Activated CD4-positive, alpha-beta memory T cell treated with anti-CD3 and anti-CD28 coated beads, Interleukin-2, amount 10 ng/mL, durations not matched to agents 7 days and 5 days (primary cell): ENCODE measurements at regions not wholly inside any gene's neighbourhood (a gene's known extent, or its start where the extent isn't known, plus 50 kb on each side); places are given as distances from the start of the nearest gene placed in this dataset.

Source experiments
- CTCF ChIA-PET: fragments of 350-600 bp; sonication (Branson Sonifier 250); formaldehyde crosslinking; loops from one replicate; lab custom pipeline; 2021; ENCODE audit warnings: antibody characterized with exemption, inconsistent platforms; lab: Charles Lee
- POLR2A ChIA-PET: fragments of 350-600 bp; sonication (Branson Sonifier 250); formaldehyde crosslinking; loops from one replicate; lab custom pipeline; 2021; ENCODE audit warnings: antibody characterized with exemption; lab: Charles Lee
- DNase-seq: peaks from one replicate; pipeline ENCODE4 v3.0.0-alpha.2; 2020
- H3K27ac Mint-ChIP-seq: one replicate; pipeline ENCODE4 v1.8.0; 2021; ENCODE audit warnings: mild to moderate bottlenecking, mixed read lengths
- H3K27me3 Mint-ChIP-seq: one replicate; pipeline ENCODE4 v1.8.0; 2021; ENCODE audit warnings: mixed read lengths
- H3K36me3 Mint-ChIP-seq: one replicate; pipeline ENCODE4 v1.8.0; 2021; ENCODE audit warnings: low read depth, mixed read lengths
- H3K4me1 Mint-ChIP-seq: one replicate; pipeline ENCODE4 v1.8.0; 2021; ENCODE audit warnings: mixed read lengths
- H3K4me3 Mint-ChIP-seq: one replicate; pipeline ENCODE4 v1.8.0; 2021; ENCODE audit warnings: mild to moderate bottlenecking, mixed read lengths
- H3K9me3 Mint-ChIP-seq: one replicate; pipeline ENCODE4 v1.8.0; 2021; ENCODE audit warnings: mixed read lengths

DNA sequence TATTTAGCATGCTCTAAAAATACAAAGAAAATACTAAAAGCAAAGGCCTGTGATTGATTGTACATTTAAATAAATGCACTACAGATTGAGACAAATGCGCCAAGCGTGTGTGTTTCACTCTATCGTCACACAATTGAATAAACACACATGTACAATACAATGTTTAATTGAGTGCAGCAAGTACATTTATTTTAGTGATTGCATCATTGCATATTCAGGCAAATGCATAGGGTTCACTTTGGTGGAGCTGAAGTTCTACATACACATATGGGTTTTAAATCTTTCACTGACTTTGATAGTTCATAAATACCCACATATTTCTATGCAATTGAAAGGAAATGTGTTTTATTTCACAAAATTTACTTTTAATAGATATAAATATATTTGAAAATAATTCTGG is 750.6 kb upstream of the MMS22L start:
- H3K27ac Mint-ChIP-seq: no peak overlapping the region
- no peaks in the 10 kb centered on the region for H3K4me1 Mint-ChIP-seq
- H3K4me3 Mint-ChIP-seq: no peak overlapping the region
- DNase-seq: no peak
- ChIA-PET CTCF (no interaction called here), POLR2A (no interaction called here)
- no peaks in the 10 kb centered on the region for H3K36me3 Mint-ChIP-seq
- no peaks in the 10 kb centered on the region for H3K9me3 Mint-ChIP-seq
- no peaks in the 10 kb centered on the region for H3K27me3 Mint-ChIP-seq

DNA sequence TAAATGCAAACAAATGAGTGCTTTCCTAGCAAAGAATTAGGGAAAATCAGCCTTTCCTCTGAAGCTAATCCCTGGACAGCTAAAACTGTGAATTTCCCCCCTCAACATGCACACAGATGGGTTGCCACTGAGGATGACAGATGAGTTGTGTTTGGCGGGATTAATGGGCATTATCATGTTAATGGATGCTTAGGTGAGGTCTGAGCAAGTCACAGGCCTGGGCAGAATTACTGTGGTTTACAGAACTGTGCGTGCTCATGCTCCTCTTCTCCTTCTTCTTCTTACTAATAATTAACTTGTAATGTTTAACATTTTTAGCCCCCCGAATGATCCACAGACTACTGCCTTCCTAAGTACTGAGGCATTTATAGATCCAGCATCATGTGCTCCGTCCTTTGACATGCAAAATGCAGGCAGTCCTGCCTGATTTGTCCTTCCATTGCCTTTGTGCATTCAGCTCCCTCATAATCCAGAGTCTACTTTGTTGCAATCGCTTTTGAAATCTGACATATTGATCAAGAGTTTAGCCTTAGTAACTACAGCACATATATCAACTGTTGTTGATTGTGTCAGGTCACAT is 753.4 kb upstream of the MMS22L start:
- Mint-ChIP-seq H3K9me3 (no peaks in the 10 kb centered on the region), H3K27ac (no peak overlapping the region), H3K4me3 (no peak overlapping the region), H3K36me3 (no peaks in the 10 kb centered on the region), H3K4me1 (no peaks in the 10 kb centered on the region), H3K27me3 (no peaks in the 10 kb centered on the region)
- DNase-seq: no peak
- POLR2A ChIA-PET: no interaction called here
- CTCF ChIA-PET: no interaction called here

DNA sequence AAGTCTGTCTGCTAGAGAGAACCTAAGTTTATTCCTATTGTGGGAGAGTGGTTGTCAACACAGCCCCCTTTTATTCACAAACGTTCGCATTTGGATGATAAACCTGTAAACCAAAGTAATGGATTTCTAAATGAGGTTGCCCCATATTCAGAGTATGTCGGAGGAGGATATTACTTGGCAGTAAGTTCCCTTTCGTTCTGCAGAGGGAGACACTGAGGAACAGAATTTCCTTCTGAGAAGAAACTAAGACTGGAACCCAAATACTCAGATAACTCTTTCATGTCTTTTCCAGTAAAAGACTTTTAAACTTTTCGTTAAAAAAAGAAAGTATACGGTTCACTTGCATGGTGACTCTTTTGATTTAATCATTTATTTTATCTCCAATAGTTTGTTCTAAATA is 754.6 kb upstream of the MMS22L start:
- CTCF ChIA-PET: no interaction called here
- Mint-ChIP-seq H3K4me1 (no peaks in the 10 kb centered on the region), H3K27me3 (no peaks in the 10 kb centered on the region), H3K9me3 (no peaks in the 10 kb centered on the region), H3K4me3 (no peak overlapping the region), H3K36me3 (no peaks in the 10 kb centered on the region), H3K27ac (no peak overlapping the region)
- DNase-seq: no peak
- POLR2A ChIA-PET: no interaction called here

DNA sequence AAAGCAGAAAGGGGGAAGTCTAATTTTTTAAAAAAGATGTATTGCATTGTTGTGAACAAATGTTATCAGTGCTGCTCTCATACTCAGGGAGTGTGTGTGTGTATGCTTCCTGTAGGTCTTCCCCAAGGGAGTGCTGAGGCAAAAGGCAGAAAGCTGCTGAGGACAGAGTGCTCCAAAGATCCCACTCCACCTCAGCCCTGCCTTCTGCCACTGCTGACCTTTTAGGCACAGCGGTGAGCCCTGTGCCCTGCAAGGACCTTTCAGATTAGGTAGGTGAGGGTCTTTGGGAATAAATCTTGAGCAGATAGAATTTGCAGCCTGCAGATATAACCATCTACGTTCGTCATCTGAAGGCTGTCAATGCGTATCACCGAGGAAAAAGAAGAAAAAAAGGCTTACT is 756.4 kb upstream of the MMS22L start:
- no peaks in the 10 kb centered on the region for H3K36me3 Mint-ChIP-seq
- no peaks in the 10 kb centered on the region for H3K27me3 Mint-ChIP-seq
- H3K4me3 Mint-ChIP-seq: no peak overlapping the region
- H3K4me1 Mint-ChIP-seq: no peaks in the 10 kb centered on the region
- no peak for DNase-seq
- no peaks in the 10 kb centered on the region for H3K9me3 Mint-ChIP-seq
- ChIA-PET POLR2A (no interaction called here), CTCF (no interaction called here)
- H3K27ac Mint-ChIP-seq: no peak overlapping the region

DNA sequence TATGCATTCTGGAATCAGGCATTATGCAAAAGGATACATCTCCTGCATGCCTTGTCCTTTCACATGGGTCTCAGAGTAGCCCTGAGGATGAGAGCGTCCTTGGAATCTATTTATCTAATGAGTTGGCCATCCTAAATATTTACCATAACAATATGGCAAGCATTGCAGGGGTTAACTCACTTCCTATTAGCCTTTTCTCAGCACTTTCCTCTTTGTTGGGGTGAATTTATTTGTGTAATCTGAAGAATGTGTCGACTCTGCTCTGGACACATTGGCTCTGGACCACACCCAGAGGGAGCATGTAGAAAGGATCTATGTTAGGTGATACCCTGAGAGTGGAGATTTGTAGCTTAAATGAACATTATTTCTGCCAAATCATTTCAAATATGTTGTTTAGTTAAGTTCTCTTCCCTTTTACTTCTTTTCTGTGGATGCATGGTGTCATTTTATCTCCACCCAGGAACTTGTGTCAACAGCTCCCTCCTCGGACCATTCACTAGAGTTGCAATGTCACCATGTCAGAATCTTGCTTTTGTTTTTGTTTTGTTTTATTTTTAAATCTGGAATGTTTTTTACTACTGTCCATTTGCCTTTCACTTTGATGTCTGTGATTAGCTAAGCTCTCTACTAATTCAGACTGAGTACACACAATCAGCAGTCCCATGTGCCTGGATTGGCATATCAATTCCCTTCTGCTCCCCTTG is 757.0 kb upstream of the MMS22L start:
- CTCF ChIA-PET: no interaction called here
- H3K4me3 Mint-ChIP-seq: no peak overlapping the region
- no peaks in the 10 kb centered on the region for H3K27me3 Mint-ChIP-seq
- H3K9me3 Mint-ChIP-seq: no peaks in the 10 kb centered on the region
- no peak overlapping the region for H3K27ac Mint-ChIP-seq
- DNase-seq: no peak
- H3K36me3 Mint-ChIP-seq: no peaks in the 10 kb centered on the region
- POLR2A ChIA-PET: no interaction called here
- H3K4me1 Mint-ChIP-seq: no peaks in the 10 kb centered on the region

DNA sequence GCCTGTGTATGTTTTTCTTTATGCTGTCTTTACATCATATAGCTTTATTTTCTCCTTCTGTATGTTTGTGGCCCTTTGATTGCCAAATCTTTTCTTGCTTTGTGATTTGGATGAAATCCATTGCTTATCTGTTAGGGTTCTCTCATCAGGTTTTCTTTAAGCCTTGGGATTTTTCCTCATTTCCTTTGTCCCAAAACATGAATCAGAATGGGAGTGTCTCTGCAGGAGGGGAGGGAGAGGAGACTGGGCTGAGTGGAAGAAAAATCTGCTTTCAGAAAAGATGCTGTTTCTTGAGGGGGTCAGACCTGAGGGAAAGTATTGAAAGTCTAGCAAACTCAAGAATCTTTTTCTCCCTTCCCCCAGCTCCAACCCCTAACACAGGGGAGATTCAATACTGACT is 758.0 kb upstream of the MMS22L start:
- DNase-seq: no peak
- Mint-ChIP-seq H3K27me3 (no peaks in the 10 kb centered on the region), H3K4me1 (no peaks in the 10 kb centered on the region), H3K9me3 (no peaks in the 10 kb centered on the region), H3K4me3 (no peak overlapping the region), H3K27ac (no peak overlapping the region), H3K36me3 (no peaks in the 10 kb centered on the region)
- ChIA-PET CTCF (no interaction called here), POLR2A (no interaction called here)

DNA sequence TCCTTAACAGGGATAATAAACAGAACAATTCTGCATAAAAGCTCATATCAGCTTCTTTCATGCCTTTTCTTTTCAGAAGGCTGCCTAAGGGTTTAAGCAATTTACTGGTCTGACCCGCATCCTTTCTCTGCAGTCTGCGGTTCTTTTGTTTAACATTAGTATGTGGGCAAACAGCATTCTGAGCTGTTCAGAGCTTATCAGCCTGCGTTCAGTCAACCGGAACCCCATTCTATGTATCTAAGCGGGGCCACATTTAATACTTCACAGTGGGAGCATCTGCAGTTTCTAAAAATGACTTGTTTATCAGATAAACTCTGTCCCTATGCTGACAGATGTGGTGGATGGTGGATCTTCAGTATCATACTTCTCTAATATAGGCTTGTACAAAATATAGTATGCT is 758.9 kb upstream of the MMS22L start:
- no peak overlapping the region for H3K27ac Mint-ChIP-seq
- H3K4me3 Mint-ChIP-seq: no peak overlapping the region
- CTCF ChIA-PET: no interaction called here
- POLR2A ChIA-PET: no interaction called here
- no peaks in the 10 kb centered on the region for H3K36me3 Mint-ChIP-seq
- no peaks in the 10 kb centered on the region for H3K27me3 Mint-ChIP-seq
- DNase-seq: no peak
- no peaks in the 10 kb centered on the region for H3K9me3 Mint-ChIP-seq
- no peaks in the 10 kb centered on the region for H3K4me1 Mint-ChIP-seq

DNA sequence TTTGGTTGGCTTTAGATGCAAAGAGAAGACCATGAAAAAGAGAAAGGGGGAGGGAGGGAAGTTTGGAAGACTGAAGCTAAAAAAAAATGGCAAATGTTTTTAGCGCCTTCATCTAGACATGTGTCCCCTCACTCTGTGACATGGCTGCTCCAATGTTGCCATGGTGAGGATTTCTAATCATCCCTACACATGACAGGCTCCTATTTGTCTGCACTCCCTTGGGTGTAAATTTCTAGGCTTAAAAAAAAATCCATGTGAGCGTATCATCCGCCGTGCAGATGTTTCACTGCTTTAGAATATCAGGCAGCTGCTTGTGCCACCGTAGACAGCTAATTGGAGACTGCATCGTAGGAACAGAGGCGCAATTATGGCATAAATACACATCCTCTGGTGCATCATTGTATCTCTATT is 761.1 kb upstream of the MMS22L start:
- H3K9me3 Mint-ChIP-seq: no peaks in the 10 kb centered on the region
- no peaks in the 10 kb centered on the region for H3K4me1 Mint-ChIP-seq
- H3K27me3 Mint-ChIP-seq: no peaks in the 10 kb centered on the region
- H3K36me3 Mint-ChIP-seq: no peaks in the 10 kb centered on the region
- ChIA-PET POLR2A (no interaction called here), CTCF (no interaction called here)
- DNase-seq: no peak
- H3K4me3 Mint-ChIP-seq: no peak overlapping the region
- H3K27ac Mint-ChIP-seq: no peak overlapping the region

DNA sequence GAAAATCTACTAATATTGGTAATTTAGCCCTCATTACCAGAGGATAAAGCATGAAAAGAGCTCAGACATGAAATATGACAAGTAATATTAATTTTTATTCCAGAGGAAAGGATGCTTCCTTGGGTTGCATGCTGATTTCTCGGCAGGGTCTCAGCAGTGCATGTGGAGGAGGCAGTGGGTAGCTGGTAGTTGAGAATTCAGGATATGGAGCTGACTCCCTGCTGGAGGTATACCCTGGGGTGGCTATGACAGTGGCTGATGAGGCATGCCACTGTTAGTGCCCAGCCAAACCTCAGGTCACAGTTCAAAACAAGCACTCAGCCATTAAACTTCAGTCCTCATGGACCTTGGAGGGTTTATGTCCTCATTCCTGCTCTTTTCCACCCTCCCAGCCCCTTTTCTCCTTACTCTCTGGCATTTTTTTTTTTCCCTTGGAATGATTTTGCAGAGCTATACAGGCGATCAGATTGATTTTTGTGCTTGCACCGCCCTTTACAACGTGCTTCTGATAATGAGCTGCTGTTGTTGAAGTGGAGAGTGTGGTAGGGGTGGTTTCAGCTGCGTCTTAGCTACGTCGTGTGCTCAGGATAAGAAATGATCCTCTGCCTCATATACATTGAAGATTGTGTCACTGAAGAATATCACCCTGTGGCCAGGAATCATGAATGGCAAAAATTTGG is 761.9 kb upstream of the MMS22L start:
- Mint-ChIP-seq H3K4me1 (no peaks in the 10 kb centered on the region), H3K27me3 (no peaks in the 10 kb centered on the region), H3K27ac (no peak overlapping the region), H3K9me3 (no peaks in the 10 kb centered on the region), H3K36me3 (no peaks in the 10 kb centered on the region), H3K4me3 (no peak overlapping the region)
- DNase-seq: no peak
- ChIA-PET CTCF (no interaction called here), POLR2A (no interaction called here)

DNA sequence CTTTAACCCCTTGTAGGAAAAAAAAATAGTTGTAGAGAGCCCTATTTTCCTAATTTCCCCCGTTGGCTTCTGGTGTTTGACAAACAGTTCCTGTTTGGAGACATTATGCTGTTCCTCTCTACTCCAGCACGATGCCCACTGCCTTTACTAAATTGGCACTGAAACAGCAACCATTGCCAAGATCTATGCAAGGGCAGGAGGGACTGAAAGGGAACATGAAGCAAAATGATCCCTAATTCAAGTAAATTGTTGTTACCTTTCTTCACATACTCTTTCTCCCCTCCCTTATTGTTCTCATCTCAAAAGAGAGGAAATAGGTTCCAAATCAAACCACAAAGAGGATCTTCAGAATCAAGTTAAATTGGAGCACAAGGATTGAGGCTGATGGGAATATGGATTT is 764.1 kb upstream of the MMS22L start:
- Mint-ChIP-seq H3K4me1 (no peaks in the 10 kb centered on the region), H3K4me3 (no peak overlapping the region), H3K27me3 (no peaks in the 10 kb centered on the region), H3K36me3 (no peaks in the 10 kb centered on the region), H3K9me3 (no peaks in the 10 kb centered on the region), H3K27ac (no peak overlapping the region)
- ChIA-PET POLR2A (no interaction called here), CTCF (no interaction called here)
- no peak for DNase-seq

DNA sequence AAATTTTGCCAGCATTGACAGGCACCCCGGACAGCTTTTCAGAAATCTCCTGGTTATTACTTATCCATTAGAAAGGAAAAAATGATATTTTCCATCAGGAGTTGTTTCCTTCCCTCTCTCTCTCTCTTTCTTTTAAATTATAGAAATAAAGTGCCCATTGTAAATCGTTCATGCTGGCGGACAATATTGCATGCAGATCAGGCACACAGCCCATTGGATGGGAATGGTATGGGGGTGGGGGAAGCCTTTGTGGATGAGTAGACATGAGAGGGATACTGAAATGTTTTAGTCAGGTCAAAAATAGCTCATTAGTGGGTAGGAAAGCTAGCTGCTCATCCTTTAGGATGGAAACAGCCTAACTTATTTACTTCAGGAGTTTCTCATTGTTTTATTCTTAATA is 764.9 kb upstream of the MMS22L start:
- Mint-ChIP-seq H3K4me1 (no peaks in the 10 kb centered on the region), H3K4me3 (no peak overlapping the region), H3K9me3 (no peaks in the 10 kb centered on the region), H3K36me3 (no peaks in the 10 kb centered on the region), H3K27me3 (no peaks in the 10 kb centered on the region), H3K27ac (no peak overlapping the region)
- POLR2A ChIA-PET: no interaction called here
- CTCF ChIA-PET: no interaction called here
- no peak for DNase-seq

DNA sequence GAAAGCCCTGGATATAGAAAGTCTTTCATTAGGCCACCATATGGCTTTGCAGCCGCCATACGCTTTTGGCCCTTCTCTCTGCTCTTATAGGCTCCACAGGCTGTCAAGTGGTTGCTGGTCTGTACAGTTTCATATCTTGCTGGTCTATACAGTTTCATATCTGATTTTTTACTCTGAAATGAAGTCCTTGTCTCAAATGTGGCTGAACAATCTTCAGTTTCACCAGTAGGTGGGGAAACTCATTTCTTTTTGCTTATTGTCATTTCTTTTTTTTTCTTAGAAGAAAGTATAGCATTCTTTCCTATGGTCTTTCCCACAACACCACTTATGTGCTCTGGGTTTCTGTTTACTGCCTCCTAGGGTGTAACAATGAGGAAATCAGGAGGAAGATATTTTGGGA is 771.4 kb upstream of the MMS22L start:
- no peak for DNase-seq
- POLR2A ChIA-PET: no interaction called here
- CTCF ChIA-PET: no interaction called here
- Mint-ChIP-seq H3K9me3 (no peaks in the 10 kb centered on the region), H3K36me3 (no peaks in the 10 kb centered on the region), H3K4me3 (no peak overlapping the region), H3K4me1 (no peaks in the 10 kb centered on the region), H3K27me3 (no peaks in the 10 kb centered on the region), H3K27ac (no peak overlapping the region)

DNA sequence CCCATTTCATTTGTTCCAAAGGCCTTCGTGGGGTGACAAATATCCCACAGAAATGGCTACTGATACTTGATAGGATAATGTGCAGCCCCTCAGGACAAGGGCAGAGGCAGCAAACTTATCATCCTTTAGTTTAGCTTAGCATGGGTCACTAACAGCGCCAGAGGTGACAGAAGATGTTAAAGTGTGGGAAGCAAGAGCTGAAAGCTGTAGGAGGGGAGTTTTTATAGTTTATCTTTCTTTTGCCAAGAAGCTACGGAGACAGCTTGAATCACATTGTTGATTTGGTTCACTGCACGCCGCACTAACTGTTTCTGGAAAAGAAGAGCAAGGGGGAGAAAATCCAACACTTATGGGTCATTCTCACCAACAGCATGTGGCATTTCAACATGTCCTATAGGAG is 773.9 kb upstream of the MMS22L start:
- CTCF ChIA-PET: no interaction called here
- Mint-ChIP-seq H3K27ac (no peak overlapping the region), H3K36me3 (no peaks in the 10 kb centered on the region), H3K4me1 (no peaks in the 10 kb centered on the region), H3K27me3 (no peaks in the 10 kb centered on the region), H3K9me3 (no peaks in the 10 kb centered on the region), H3K4me3 (no peak overlapping the region)
- DNase-seq: no peak
- POLR2A ChIA-PET: no interaction called here

DNA sequence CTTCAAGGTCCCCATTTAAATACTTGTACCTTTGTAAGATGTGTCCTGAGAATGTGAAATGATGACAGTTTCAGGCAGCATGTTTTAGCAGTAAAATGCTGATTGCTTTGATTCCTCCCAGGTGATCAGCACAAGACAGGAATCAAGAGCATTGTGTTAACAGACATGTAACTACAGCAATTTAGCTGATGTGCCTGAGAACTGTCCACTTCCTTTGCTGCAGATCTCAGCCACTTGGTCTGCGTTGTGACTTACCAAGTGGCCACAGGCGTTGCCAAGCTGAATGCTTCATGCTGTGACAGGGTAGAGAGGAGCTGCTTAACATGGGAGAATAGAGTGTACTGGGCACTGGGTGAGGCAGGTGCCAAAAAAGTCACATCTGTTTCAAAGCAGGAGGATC is 767.0 kb upstream of the POU3F2 start:
- Mint-ChIP-seq H3K4me1 (no peaks in the 10 kb centered on the region), H3K9me3 (peaks cover 3% of the 10 kb centered on the region), H3K27ac (no peak overlapping the region), H3K36me3 (no peaks in the 10 kb centered on the region), H3K4me3 (no peak overlapping the region), H3K27me3 (no peaks in the 10 kb centered on the region)
- DNase-seq: no peak
- POLR2A ChIA-PET: no interaction called here
- CTCF ChIA-PET: no interaction called here
